ENCODE measurements at regions not wholly inside any gene's neighbourhood (a gene's known extent, or its start where the extent isn't known, plus 50 kb on each side); places are given as distances from the start of the nearest gene placed in this dataset.

DNA sequence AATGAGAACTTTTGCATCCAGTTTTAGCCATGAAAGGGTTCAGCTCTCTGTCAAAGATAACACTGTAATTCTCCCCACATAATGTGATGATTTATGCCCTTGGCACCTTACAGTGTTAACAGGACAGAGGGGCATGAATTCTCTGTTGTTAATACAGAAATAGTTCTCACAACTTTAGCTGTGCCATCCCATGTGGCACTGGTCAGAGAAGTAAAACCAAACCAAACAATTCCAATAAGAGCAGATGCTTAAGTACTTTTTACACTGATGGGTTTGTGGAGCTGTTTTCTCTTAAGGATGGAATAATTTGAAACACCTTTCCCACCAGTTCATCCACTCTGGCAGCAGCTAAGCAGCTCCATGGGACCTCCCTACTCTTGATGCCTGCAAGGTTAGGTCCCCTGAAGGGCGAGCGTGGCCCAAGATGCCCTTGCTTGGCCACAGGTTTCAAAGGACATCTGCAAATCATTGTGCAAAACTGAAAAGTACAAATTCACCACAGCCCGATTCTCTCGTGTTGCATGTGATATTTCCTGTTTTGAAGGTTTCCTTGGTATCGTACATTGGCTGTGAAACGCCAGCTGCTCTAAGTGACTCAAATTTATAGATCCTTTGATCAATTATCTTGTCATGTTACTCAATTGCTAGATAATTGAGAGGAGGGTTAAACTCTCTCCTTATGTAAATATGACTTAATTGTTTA lies 82.5 kb upstream of the CREB5 start (continued):
- TF ChIP-seq FOSL1 (IDR thresholded peaks at IDR 0.05; ENCODE audit: insufficient read depth, low read depth, low read length) (no peak), SIX5 (IDR thresholded peaks at IDR 0.05; ENCODE audit: low read depth, low read length) (no peak), POLR2A (IDR thresholded peaks at IDR 0.05; ENCODE audit: control extremely low read depth in 1 of 2, low read depth in 2 of 2, low read length in 2 of 2) (no peak)

Data from H1 (cell line).